GM12891 (cell line): ENCODE measurements at regions not wholly inside any gene's neighbourhood (a gene's known extent, or its start where the extent isn't known, plus 50 kb on each side); places are given as distances from the start of the nearest gene placed in this dataset.

Experiments used
- POLR2A ChIP-seq: IDR thresholded peaks from 2 replicates; pipeline ENCODE4 v1.6.1; 2011; ENCODE audit warnings: low read depth, low read length, control low read depth
- SPI1 ChIP-seq: IDR thresholded peaks from 2 replicates; pipeline ENCODE4 v1.6.1; 2011; ENCODE audit warnings: low read depth, low read length, control low read depth
- TAF1 ChIP-seq: IDR thresholded peaks from 2 replicates; pipeline ENCODE4 v1.6.1; 2011; ENCODE audit warnings: low read depth, low read length, control low read depth

- TF ChIP-seq POLR2A (no peak), SPI1 (no peak), TAF1 (no peak)
Measured at GRCh38 chr12:103130564-103130963, 173.1 kb downstream of the ASCL1 start.
